Neural cell (in vitro differentiated cells): ENCODE measurements at regions not wholly inside any gene's neighbourhood (a gene's known extent, or its start where the extent isn't known, plus 50 kb on each side); places are given as distances from the start of the nearest gene placed in this dataset.
"Not testable (repeated sequence)": the region's sequence is repeated elsewhere in the genome, so short reads cannot be mapped to it uniquely, and the experiment has no call there.

Source experiments
- H2AFZ ChIP-seq: fragments of 200-600, 300-800 bp; sonication (generic), shearing (Covaris generic); 2 replicates; pipeline ENCODE4 v1.6.0; 2014; ENCODE audit warnings: low read depth, mild to moderate bottlenecking, antibody characterized with exemption, low read length, moderate library complexity
- H3F3A ChIP-seq: fragments of 200-600 bp; shearing (Covaris generic); 2 replicates; pipeline ENCODE4 v1.6.1; 2016; ENCODE audit warnings: mild to moderate bottlenecking, moderate library complexity, mixed read lengths, antibody characterized with exemption, low read length; ENCODE audit not compliant: insufficient read depth, poor library complexity, severe bottlenecking
- H3K27ac ChIP-seq: fragments of 200-600, 300-800 bp; sonication (generic), shearing (Covaris generic); 2 replicates; pipeline ENCODE4 v1.5.1; 2014; ENCODE audit warnings: mild to moderate bottlenecking, low read length, moderate library complexity
- H3K27me3 ChIP-seq: fragments of 300-800, 200-600 bp; sonication (generic), shearing (Covaris generic); 2 replicates; pipeline ENCODE4 v1.6.0; 2014; ENCODE audit warnings: mild to moderate bottlenecking, low read depth, low read length, moderate library complexity; ENCODE audit not compliant: insufficient read depth
- H3K36me3 ChIP-seq: fragments of 300-800, 200-600 bp; sonication (generic), shearing (Covaris generic); 2 replicates; pipeline ENCODE4 v1.5.1; 2014; ENCODE audit warnings: mild to moderate bottlenecking, antibody characterized with exemption, low read length, moderate library complexity; ENCODE audit not compliant: insufficient read depth
- H3K4me2 ChIP-seq: fragments of 300-800, 200-600 bp; sonication (generic), shearing (Covaris generic); 2 replicates; pipeline ENCODE4 v1.6.0; 2014; ENCODE audit warnings: mild to moderate bottlenecking, low read length
- H3K4me3 ChIP-seq: fragments of 300-800, 200-600 bp; sonication (generic), shearing (Covaris generic); 2 replicates; pipeline ENCODE4 v1.5.1; 2014; ENCODE audit warnings: mild to moderate bottlenecking, low read length, moderate library complexity
- H3K79me2 ChIP-seq: fragments of 200-600 bp; shearing (Covaris generic); replicated peaks from 2 replicates; pipeline ENCODE4 v1.6.0; 2014; ENCODE audit warnings: mild to moderate bottlenecking, low read length, moderate library complexity; ENCODE audit not compliant: insufficient read depth
- H3K9ac ChIP-seq: fragments of 300-800, 200-600 bp; sonication (generic), shearing (Covaris generic); 2 replicates; pipeline ENCODE4 v1.6.1; 2016; ENCODE audit warnings: mild to moderate bottlenecking, low read length, mixed read lengths
- H3K9me2 ChIP-seq: fragments of 200-600 bp; shearing (Covaris generic); 2 replicates; pipeline ENCODE4 v1.6.1; 2016; ENCODE audit warnings: mild to moderate bottlenecking, low read length, mixed read lengths; ENCODE audit not compliant: insufficient read depth
- H3K9me3 ChIP-seq: fragments of 200-600, 300-800 bp; sonication (generic), shearing (Covaris generic); 2 replicates; pipeline ENCODE4 v1.6.1; 2016; ENCODE audit warnings: mild to moderate bottlenecking, mixed run types, low read length, moderate library complexity, mixed read lengths
- H4K20me1 ChIP-seq: fragments of 200-600 bp; shearing (Covaris generic); 2 replicates; pipeline ENCODE4 v1.6.1; 2016; ENCODE audit warnings: mild to moderate bottlenecking, mixed run types; ENCODE audit not compliant: insufficient read depth
- EP300 ChIP-seq: fragments of 450-650 bp; conservative IDR thresholded peaks from 2 replicates; pipeline ENCODE4 v1.6.1; 2014; ENCODE audit warnings: antibody characterized with exemption, mild to moderate bottlenecking, moderate library complexity; ENCODE audit not compliant: poor library complexity, severe bottlenecking
- EZH2 ChIP-seq: fragments of 200-600, 300-800 bp; shearing (Covaris generic), sonication (generic); IDR thresholded peaks from 2 replicates; pipeline ENCODE4 v1.6.1; 2014; ENCODE audit warnings: antibody characterized with exemption, low read length, borderline replicate concordance, mild to moderate bottlenecking; ENCODE audit not compliant: insufficient read depth, poor library complexity, severe bottlenecking
- MXI1 ChIP-seq: fragments of 450-650 bp; conservative IDR thresholded peaks from 2 replicates; pipeline ENCODE4 v1.6.1; 2014; ENCODE audit warnings: antibody characterized with exemption, mild to moderate bottlenecking; ENCODE audit not compliant: poor library complexity, severe bottlenecking
- POLR2AphosphoS5 ChIP-seq: IDR thresholded peaks from 2 replicates; pipeline ENCODE4 v1.6.1; 2012
- RAD21 ChIP-seq: fragments of 450-650 bp; conservative IDR thresholded peaks from 2 replicates; pipeline ENCODE4 v1.6.1; 2014; ENCODE audit warnings: antibody characterized with exemption, mild to moderate bottlenecking, moderate library complexity
- SMC3 ChIP-seq: fragments of 450-650 bp; conservative IDR thresholded peaks from 2 replicates; pipeline ENCODE4 v1.6.1; 2014; ENCODE audit warnings: antibody characterized with exemption, mild to moderate bottlenecking, moderate library complexity; ENCODE audit not compliant: poor library complexity
- TAF1 ChIP-seq: IDR thresholded peaks from 2 replicates; pipeline ENCODE4 v1.6.1; 2012; ENCODE audit warnings: low read depth
- TF ChIP-seq, protein P1 (sequence below): IDR thresholded peaks from 2 replicates; pipeline ENCODE4 v1.6.1; 2012; ENCODE audit warnings: borderline replicate concordance
- TF ChIP-seq, protein P2 (sequence below): fragments of 450-650 bp; IDR thresholded peaks from 2 replicates; pipeline ENCODE4 v1.5.1; 2014; ENCODE audit warnings: antibody characterized with exemption, mild to moderate bottlenecking, moderate library complexity; ENCODE audit not compliant: poor library complexity, severe bottlenecking

DNA sequence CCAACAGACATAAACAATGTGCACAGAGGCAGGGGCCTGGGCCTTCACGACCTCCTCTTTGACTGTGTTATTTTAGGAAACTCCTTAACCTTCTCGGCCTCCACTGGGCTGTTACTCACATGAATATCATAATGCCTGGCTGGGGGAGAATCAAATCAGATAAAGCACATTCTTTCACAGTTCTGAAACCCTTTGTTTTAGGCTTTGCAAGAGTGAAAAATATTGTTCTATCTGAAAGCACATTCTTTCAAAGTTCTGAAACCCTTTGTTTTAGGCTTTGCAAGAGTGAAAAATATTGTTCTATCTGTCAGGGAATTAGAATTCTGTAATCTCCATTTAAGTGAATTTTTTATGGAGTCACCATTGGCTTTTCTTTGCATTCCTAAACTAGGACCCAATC, 50.7 kb upstream of the SYNDIG1 start:
- Histone ChIP-seq H3K27me3 (no peaks in the 10 kb centered on the region), H3K27ac (no peak overlapping the region), H4K20me1 (no peaks in the 10 kb centered on the region), H3K9ac (no peak overlapping the region), H3K4me2 (no peak overlapping the region), H3K9me3 (no peaks in the 10 kb centered on the region), H2AFZ (no peak overlapping the region), H3K4me3 (no peak overlapping the region), H3K9me2 (no peaks in the 10 kb centered on the region), H3K36me3 (no peaks in the 10 kb centered on the region), H3K79me2 (no peaks in the 10 kb centered on the region), H3F3A (no peaks in the 10 kb centered on the region)
- no peak for TF ChIP-seq TAF1
- TF ChIP-seq SMC3 = no peak
- no peak for TF ChIP-seq EP300
- TF ChIP-seq, protein P1, sequence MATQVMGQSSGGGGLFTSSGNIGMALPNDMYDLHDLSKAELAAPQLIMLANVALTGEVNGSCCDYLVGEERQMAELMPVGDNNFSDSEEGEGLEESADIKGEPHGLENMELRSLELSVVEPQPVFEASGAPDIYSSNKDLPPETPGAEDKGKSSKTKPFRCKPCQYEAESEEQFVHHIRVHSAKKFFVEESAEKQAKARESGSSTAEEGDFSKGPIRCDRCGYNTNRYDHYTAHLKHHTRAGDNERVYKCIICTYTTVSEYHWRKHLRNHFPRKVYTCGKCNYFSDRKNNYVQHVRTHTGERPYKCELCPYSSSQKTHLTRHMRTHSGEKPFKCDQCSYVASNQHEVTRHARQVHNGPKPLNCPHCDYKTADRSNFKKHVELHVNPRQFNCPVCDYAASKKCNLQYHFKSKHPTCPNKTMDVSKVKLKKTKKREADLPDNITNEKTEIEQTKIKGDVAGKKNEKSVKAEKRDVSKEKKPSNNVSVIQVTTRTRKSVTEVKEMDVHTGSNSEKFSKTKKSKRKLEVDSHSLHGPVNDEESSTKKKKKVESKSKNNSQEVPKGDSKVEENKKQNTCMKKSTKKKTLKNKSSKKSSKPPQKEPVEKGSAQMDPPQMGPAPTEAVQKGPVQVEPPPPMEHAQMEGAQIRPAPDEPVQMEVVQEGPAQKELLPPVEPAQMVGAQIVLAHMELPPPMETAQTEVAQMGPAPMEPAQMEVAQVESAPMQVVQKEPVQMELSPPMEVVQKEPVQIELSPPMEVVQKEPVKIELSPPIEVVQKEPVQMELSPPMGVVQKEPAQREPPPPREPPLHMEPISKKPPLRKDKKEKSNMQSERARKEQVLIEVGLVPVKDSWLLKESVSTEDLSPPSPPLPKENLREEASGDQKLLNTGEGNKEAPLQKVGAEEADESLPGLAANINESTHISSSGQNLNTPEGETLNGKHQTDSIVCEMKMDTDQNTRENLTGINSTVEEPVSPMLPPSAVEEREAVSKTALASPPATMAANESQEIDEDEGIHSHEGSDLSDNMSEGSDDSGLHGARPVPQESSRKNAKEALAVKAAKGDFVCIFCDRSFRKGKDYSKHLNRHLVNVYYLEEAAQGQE = no peak
- TF ChIP-seq MXI1 = no peak
- no peak for TF ChIP-seq RAD21
- TF ChIP-seq, protein P2, sequence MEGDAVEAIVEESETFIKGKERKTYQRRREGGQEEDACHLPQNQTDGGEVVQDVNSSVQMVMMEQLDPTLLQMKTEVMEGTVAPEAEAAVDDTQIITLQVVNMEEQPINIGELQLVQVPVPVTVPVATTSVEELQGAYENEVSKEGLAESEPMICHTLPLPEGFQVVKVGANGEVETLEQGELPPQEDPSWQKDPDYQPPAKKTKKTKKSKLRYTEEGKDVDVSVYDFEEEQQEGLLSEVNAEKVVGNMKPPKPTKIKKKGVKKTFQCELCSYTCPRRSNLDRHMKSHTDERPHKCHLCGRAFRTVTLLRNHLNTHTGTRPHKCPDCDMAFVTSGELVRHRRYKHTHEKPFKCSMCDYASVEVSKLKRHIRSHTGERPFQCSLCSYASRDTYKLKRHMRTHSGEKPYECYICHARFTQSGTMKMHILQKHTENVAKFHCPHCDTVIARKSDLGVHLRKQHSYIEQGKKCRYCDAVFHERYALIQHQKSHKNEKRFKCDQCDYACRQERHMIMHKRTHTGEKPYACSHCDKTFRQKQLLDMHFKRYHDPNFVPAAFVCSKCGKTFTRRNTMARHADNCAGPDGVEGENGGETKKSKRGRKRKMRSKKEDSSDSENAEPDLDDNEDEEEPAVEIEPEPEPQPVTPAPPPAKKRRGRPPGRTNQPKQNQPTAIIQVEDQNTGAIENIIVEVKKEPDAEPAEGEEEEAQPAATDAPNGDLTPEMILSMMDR = no peak
- no peak for TF ChIP-seq EZH2
- TF ChIP-seq POLR2AphosphoS5 = no peak

- H3K9ac ChIP-seq = no peak overlapping the region
- no peak overlapping the region for H2AFZ ChIP-seq
- no peaks in the 10 kb centered on the region for H3K36me3 ChIP-seq
- no peaks in the 10 kb centered on the region for H3K9me2 ChIP-seq
- TF ChIP-seq, protein P2 = no peak
- no peak for TF ChIP-seq EZH2
- no peak for TF ChIP-seq POLR2AphosphoS5
- no peak for TF ChIP-seq SMC3
- TF ChIP-seq TAF1 = no peak
- no peak for TF ChIP-seq RAD21
- TF ChIP-seq, protein P1 = no peak
- no peak for TF ChIP-seq EP300
- TF ChIP-seq MXI1 = no peak
- no peak overlapping the region for H3K27ac ChIP-seq
- H3K4me3 ChIP-seq = no peak overlapping the region
- no peaks in the 10 kb centered on the region for H3K79me2 ChIP-seq
- H3K9me3 ChIP-seq = no peaks in the 10 kb centered on the region
- H3K4me2 ChIP-seq = no peak overlapping the region
- H3K27me3 ChIP-seq = no peaks in the 10 kb centered on the region
- H3F3A ChIP-seq = no peaks in the 10 kb centered on the region
- no peaks in the 10 kb centered on the region for H4K20me1 ChIP-seq
Observed at GRCh38 chr20:24417485-24417884, 51.9 kb upstream of the SYNDIG1 start.

GRCh38 chr20:24415444-24415843, 54.0 kb upstream of the SYNDIG1 start:
- H3K79me2 ChIP-seq, H3K9me2 ChIP-seq, H3K4me2 ChIP-seq, H3K9ac ChIP-seq, H3K4me3 ChIP-seq, H3K27me3 ChIP-seq, H3K36me3 ChIP-seq, H2AFZ ChIP-seq, H4K20me1 ChIP-seq, H3K9me3 ChIP-seq, H3F3A ChIP-seq, H3K27ac ChIP-seq: not testable (repeated sequence)
